ENCODE measurements at regions not wholly inside any gene's neighbourhood (a gene's known extent, or its start where the extent isn't known, plus 50 kb on each side); places are given as distances from the start of the nearest gene placed in this dataset.

DNA sequence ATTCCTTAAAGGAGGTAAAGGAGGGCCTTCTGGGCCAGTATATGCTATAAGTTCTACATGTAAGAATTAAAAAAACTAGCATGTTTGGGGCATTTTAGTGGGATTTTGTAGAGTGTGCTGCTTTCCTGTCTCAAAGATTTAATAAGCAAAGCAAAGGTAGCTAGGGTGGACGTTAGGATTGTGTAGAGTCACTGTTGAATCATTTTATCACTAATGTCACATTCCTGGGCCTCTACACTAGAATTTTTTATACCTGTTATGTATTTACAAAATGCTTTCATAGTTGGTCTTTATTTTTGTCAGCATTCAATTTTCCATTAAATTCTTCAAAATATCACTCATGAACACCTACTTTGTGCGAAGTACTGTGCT is 139.4 kb upstream of the PHYHIPL start:
- no peaks in the 10 kb centered on the region for H3K9me3 ChIP-seq (replicated peaks; ENCODE audit: control insufficient read depth, insufficient read depth, low read length)
- H3K36me3 ChIP-seq (ENCODE audit: control insufficient read depth in 2 of 2, extremely low read depth in 1 of 2, insufficient read depth in 2 of 2, low read length in 2 of 2), result no peaks in the 10 kb centered on the region
- no peaks in the 10 kb centered on the region for H3K9me1 ChIP-seq (replicated peaks; ENCODE audit: control insufficient read depth, extremely low read depth, insufficient read depth, low read length)
- ChIA-PET POLR2A (no interaction called here), CTCF (no interaction called here)
- no peak for TF ChIP-seq JUN (IDR thresholded peaks at IDR 0.05; ENCODE audit: borderline replicate concordance, insufficient read depth, insufficient read length, low read depth)
- no peak for TF ChIP-seq EZH2 (IDR thresholded peaks at IDR 0.05; ENCODE audit: borderline replicate concordance, low read depth, low read length, severe bottlenecking)
- TF ChIP-seq POLR2AphosphoS5 (IDR thresholded peaks at IDR 0.05; ENCODE audit: insufficient read depth, low read depth, low read length), result no peak
- TF ChIP-seq, protein P1, sequence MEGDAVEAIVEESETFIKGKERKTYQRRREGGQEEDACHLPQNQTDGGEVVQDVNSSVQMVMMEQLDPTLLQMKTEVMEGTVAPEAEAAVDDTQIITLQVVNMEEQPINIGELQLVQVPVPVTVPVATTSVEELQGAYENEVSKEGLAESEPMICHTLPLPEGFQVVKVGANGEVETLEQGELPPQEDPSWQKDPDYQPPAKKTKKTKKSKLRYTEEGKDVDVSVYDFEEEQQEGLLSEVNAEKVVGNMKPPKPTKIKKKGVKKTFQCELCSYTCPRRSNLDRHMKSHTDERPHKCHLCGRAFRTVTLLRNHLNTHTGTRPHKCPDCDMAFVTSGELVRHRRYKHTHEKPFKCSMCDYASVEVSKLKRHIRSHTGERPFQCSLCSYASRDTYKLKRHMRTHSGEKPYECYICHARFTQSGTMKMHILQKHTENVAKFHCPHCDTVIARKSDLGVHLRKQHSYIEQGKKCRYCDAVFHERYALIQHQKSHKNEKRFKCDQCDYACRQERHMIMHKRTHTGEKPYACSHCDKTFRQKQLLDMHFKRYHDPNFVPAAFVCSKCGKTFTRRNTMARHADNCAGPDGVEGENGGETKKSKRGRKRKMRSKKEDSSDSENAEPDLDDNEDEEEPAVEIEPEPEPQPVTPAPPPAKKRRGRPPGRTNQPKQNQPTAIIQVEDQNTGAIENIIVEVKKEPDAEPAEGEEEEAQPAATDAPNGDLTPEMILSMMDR (IDR thresholded peaks at IDR 0.05; ENCODE audit: extremely low read depth in 1 of 2, insufficient read depth in 1 of 2, low read depth in 1 of 2, low read length in 2 of 2), result no peak
- dilution Hi-C loops (cut with MboI; ENCODE audit: extremely low pct_ligation_motif_present, low sequenced_read_pairs), result no loop called here
- H3K4me2 ChIP-seq (ENCODE audit: insufficient read depth, low read length), result no peak overlapping the region
- DNase-seq (ENCODE audit: low read depth, low spot score) (no peak), FAIRE-seq (no peak)
- H3K9ac ChIP-seq (replicated peaks; ENCODE audit: extremely low read depth, insufficient read depth, low read length), result no peak overlapping the region
- H3K27ac ChIP-seq (ENCODE audit: insufficient read depth, low read depth, low read length), result no peak overlapping the region
- no peaks in the 10 kb centered on the region for H4K20me1 ChIP-seq (replicated peaks; ENCODE audit: control insufficient read depth, extremely low read depth, insufficient read depth, low read length)
- no peaks in the 10 kb centered on the region for H3K4me1 ChIP-seq (ENCODE audit: control insufficient read depth, extremely low read depth, insufficient read depth, low read length)
- H3K4me3 ChIP-seq (replicated peaks in 1 of 3; ENCODE audit: insufficient read depth in 1 of 3, low read depth in 1 of 3, low read length in 3 of 3), result no peak overlapping the region
- H3K27me3 ChIP-seq (ENCODE audit: control insufficient read depth in 2 of 2, insufficient read depth in 2 of 2, low read length in 2 of 2), result no peaks in the 10 kb centered on the region
- BruUV-seq (replicated peaks), result no TSS peak
- H2AFZ ChIP-seq (ENCODE audit: low read depth, low read length), result no peak overlapping the region
- intact Hi-C loops (cut with micrococcal nuclease), result no loop called here
- no peaks in the 10 kb centered on the region for H3K79me2 ChIP-seq (ENCODE audit: control insufficient read depth, insufficient read depth, low read length)

GRCh38 chr10:59037506-59037905 is 138.9 kb upstream of the PHYHIPL start:
- H3K9ac ChIP-seq (replicated peaks; ENCODE audit: extremely low read depth, insufficient read depth, low read length), result no peak overlapping the region
- no peak overlapping the region for H3K4me3 ChIP-seq (replicated peaks in 1 of 3; ENCODE audit: insufficient read depth in 1 of 3, low read depth in 1 of 3, low read length in 3 of 3)
- no peak overlapping the region for H3K27ac ChIP-seq (ENCODE audit: insufficient read depth, low read depth, low read length)
- FAIRE-seq (no peak), DNase-seq (ENCODE audit: low read depth, low spot score) (no peak)
- H3K27me3 ChIP-seq (ENCODE audit: control insufficient read depth in 2 of 2, insufficient read depth in 2 of 2, low read length in 2 of 2), result no peaks in the 10 kb centered on the region
- no peaks in the 10 kb centered on the region for H3K36me3 ChIP-seq (ENCODE audit: control insufficient read depth in 2 of 2, extremely low read depth in 1 of 2, insufficient read depth in 2 of 2, low read length in 2 of 2)
- no peak overlapping the region for H3K4me2 ChIP-seq (ENCODE audit: insufficient read depth, low read length)
- ChIA-PET POLR2A (no interaction called here), CTCF (no interaction called here)
- dilution Hi-C loops (cut with MboI; ENCODE audit: extremely low pct_ligation_motif_present, low sequenced_read_pairs) (no loop called here), intact Hi-C loops (cut with micrococcal nuclease) (no loop called here)
- H3K4me1 ChIP-seq (ENCODE audit: control insufficient read depth, extremely low read depth, insufficient read depth, low read length), result no peaks in the 10 kb centered on the region
- no peaks in the 10 kb centered on the region for H3K9me3 ChIP-seq (replicated peaks; ENCODE audit: control insufficient read depth, insufficient read depth, low read length)
- no peaks in the 10 kb centered on the region for H3K79me2 ChIP-seq (ENCODE audit: control insufficient read depth, insufficient read depth, low read length)
- H2AFZ ChIP-seq (ENCODE audit: low read depth, low read length), result no peak overlapping the region
- BruUV-seq (replicated peaks), result no TSS peak
- no peaks in the 10 kb centered on the region for H4K20me1 ChIP-seq (replicated peaks; ENCODE audit: control insufficient read depth, extremely low read depth, insufficient read depth, low read length)
- no peaks in the 10 kb centered on the region for H3K9me1 ChIP-seq (replicated peaks; ENCODE audit: control insufficient read depth, extremely low read depth, insufficient read depth, low read length)
- no peak for TF ChIP-seq POLR2A (IDR thresholded peaks at IDR 0.05; ENCODE audit: low read depth, low read length)
- no peak for TF ChIP-seq POLR2AphosphoS5 (IDR thresholded peaks at IDR 0.05; ENCODE audit: insufficient read depth, low read depth, low read length)
- TF ChIP-seq, protein P2, sequence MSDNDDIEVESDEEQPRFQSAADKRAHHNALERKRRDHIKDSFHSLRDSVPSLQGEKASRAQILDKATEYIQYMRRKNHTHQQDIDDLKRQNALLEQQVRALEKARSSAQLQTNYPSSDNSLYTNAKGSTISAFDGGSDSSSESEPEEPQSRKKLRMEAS (IDR thresholded peaks at IDR 0.05; ENCODE audit: insufficient read depth, insufficient read length), result no peak
- TF ChIP-seq JUN (IDR thresholded peaks at IDR 0.05; ENCODE audit: borderline replicate concordance, insufficient read depth, insufficient read length, low read depth), result no peak
- TF ChIP-seq GATA2 (IDR thresholded peaks at IDR 0.05; ENCODE audit: insufficient read depth, insufficient read length, low read depth, low read length), result no peak
- TF ChIP-seq, protein P1 (IDR thresholded peaks at IDR 0.05; ENCODE audit: extremely low read depth in 1 of 2, insufficient read depth in 1 of 2, low read depth in 1 of 2, low read length in 2 of 2), result no peak
- no peak for TF ChIP-seq MYC (IDR thresholded peaks at IDR 0.05; ENCODE audit: low read depth, low read length)
- no peak for TF ChIP-seq FOS (IDR thresholded peaks at IDR 0.05; ENCODE audit: borderline replicate concordance, insufficient read depth, low read length)
- TF ChIP-seq EZH2 (IDR thresholded peaks at IDR 0.05; ENCODE audit: borderline replicate concordance, low read depth, low read length, severe bottlenecking), result no peak

All from endothelial cell of umbilical vein (primary cell).